GM19397 (cell line): ENCODE measurements at regions not wholly inside any gene's neighbourhood (a gene's known extent, or its start where the extent isn't known, plus 50 kb on each side); places are given as distances from the start of the nearest gene placed in this dataset.

Experiments
- ATAC-seq: cut with Tn5 transposase; IDR thresholded peaks from one replicate; pipeline ENCODE4 v1.9.1; 2021; ENCODE audit warnings: mild to moderate bottlenecking, moderate library complexity; ENCODE audit not compliant: unreplicated experiment

- no peak for ATAC-seq
These were observed 59.9 kb upstream of the ZFR start for GRCh38 chr5:32504329-32504988.

GRCh38 chr5:32503261-32503660 lies 58.7 kb upstream of the ZFR start:
- ATAC-seq = no peak

- ATAC-seq = no peak
These were observed 56.8 kb upstream of the ZFR start for GRCh38 chr5:32501071-32502002.

- no peak for ATAC-seq
These were observed 55.6 kb upstream of the ZFR start for GRCh38 chr5:32500181-32500580.

GRCh38 chr5:32499261-32499660 lies 54.7 kb upstream of the ZFR start:
- ATAC-seq = no peak

GRCh38 chr5:32498484-32498883 lies 53.9 kb upstream of the ZFR start:
- ATAC-seq = no peak

- ATAC-seq = no peak
These were observed 51.6 kb upstream of the ZFR start for GRCh38 chr5:32496104-32496503.

- ATAC-seq = no peak
These were observed 50.3 kb upstream of the ZFR start for GRCh38 chr5:32494827-32495226.
